ENCODE measurements at regions not wholly inside any gene's neighbourhood (a gene's known extent, or its start where the extent isn't known, plus 50 kb on each side); places are given as distances from the start of the nearest gene placed in this dataset.

DNA sequence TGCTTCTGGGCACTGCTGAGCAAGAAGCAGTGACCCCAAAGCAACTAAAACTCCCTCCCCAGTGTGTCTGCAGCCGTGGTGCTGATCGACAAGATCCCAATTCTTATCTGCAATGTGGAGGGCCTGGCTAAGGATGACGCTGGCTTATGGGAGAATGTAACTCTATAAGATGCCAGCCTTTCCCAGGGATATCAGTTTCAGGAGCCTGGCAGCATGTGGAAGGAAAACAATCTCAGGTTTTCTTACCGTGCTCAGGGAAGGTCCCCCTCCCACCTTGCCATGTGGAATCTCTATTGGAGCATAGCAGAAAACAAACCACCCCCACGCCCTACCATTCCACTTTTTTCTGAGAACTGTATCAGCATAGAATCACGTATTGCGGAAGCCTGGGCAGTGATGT lies 87.7 kb upstream of the PTPN3 start:
- TF ChIP-seq POLR2A (IDR thresholded peaks at IDR 0.05; ENCODE audit: low read depth, low read length) (no peak), MAX (IDR thresholded peaks at IDR 0.05; ENCODE audit: insufficient read depth, insufficient read length) (no peak), POLR2AphosphoS5 (IDR thresholded peaks at IDR 0.05; ENCODE audit: insufficient read depth, low read depth, low read length) (no peak), GATA2 (IDR thresholded peaks at IDR 0.05; ENCODE audit: insufficient read depth, insufficient read length, low read depth, low read length) (no peak)
- TF ChIP-seq, protein P1, sequence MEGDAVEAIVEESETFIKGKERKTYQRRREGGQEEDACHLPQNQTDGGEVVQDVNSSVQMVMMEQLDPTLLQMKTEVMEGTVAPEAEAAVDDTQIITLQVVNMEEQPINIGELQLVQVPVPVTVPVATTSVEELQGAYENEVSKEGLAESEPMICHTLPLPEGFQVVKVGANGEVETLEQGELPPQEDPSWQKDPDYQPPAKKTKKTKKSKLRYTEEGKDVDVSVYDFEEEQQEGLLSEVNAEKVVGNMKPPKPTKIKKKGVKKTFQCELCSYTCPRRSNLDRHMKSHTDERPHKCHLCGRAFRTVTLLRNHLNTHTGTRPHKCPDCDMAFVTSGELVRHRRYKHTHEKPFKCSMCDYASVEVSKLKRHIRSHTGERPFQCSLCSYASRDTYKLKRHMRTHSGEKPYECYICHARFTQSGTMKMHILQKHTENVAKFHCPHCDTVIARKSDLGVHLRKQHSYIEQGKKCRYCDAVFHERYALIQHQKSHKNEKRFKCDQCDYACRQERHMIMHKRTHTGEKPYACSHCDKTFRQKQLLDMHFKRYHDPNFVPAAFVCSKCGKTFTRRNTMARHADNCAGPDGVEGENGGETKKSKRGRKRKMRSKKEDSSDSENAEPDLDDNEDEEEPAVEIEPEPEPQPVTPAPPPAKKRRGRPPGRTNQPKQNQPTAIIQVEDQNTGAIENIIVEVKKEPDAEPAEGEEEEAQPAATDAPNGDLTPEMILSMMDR (IDR thresholded peaks at IDR 0.05; ENCODE audit: extremely low read depth in 1 of 2, insufficient read depth in 1 of 2, low read depth in 1 of 2, low read length in 2 of 2), result no peak

Measured in endothelial cell of umbilical vein (primary cell).